ENCODE measurements at regions not wholly inside any gene's neighbourhood (a gene's known extent, or its start where the extent isn't known, plus 50 kb on each side); places are given as distances from the start of the nearest gene placed in this dataset.

DNA sequence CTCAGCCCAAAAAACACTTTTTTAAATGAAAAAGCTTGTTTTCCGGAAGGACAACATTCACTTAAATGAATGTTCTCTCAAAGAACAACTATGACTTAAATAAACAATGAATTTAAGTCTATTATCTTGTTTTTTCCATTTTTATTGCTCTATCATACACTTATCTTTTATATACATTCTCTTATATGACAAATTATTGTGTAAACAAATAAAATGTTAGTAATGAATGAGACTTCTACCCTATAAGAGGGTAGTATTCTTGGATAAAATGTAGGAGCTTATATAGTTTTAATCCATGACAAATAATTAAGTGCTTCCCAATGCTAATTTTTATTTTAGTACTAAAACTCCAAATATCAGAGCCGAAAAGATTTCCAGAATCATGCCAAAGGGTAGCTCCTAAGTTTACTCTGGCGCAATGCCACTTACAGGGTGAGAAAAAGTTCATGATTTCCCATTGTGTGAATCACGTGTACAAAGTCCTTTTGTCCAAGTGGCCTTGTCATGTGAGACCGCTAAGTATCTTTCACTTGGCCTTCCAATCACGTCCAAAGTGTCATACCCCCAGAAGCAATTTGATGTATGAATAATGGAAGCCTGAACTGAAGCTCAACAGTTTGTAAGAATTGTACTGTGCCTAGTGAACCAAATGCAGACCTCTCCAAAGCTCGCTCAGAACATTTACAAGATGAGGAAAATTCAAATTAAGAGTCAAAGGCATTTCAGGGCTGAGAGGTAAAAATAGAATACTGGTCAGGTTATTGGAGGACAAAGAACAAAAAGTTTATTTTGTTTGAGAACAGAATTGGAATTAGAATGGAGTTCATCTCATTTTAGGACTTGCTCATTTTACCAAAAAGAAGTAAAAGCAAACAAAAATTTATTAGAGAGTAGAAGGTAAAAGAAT lies 56.6 kb upstream of the C1orf21 start:
- no peak for DNase-seq (ENCODE audit: low spot score)
- TF ChIP-seq, protein P1, sequence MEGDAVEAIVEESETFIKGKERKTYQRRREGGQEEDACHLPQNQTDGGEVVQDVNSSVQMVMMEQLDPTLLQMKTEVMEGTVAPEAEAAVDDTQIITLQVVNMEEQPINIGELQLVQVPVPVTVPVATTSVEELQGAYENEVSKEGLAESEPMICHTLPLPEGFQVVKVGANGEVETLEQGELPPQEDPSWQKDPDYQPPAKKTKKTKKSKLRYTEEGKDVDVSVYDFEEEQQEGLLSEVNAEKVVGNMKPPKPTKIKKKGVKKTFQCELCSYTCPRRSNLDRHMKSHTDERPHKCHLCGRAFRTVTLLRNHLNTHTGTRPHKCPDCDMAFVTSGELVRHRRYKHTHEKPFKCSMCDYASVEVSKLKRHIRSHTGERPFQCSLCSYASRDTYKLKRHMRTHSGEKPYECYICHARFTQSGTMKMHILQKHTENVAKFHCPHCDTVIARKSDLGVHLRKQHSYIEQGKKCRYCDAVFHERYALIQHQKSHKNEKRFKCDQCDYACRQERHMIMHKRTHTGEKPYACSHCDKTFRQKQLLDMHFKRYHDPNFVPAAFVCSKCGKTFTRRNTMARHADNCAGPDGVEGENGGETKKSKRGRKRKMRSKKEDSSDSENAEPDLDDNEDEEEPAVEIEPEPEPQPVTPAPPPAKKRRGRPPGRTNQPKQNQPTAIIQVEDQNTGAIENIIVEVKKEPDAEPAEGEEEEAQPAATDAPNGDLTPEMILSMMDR (IDR thresholded peaks at IDR 0.05; ENCODE audit: extremely low read depth, missing control alignments): no peak

DNA sequence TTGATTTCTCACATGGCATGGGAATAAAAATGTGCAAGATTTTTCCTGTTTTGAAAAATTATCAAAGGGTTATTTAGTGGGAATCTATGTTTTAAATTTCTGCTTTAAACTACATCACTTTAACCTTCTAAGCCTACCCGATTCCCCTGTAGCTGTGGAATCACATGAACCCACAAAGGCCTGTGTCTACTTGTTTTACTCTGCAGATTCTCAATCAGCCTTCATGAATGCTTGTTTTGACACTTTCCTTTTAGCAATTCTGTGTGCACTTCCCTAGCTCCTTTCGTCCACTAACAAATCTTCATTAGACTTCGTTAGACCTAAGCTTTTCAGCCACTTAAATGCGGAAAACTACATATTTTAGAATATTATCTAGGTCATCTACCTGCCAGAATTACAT lies 56.0 kb upstream of the C1orf21 start:
- TF ChIP-seq, protein P1 (IDR thresholded peaks at IDR 0.05; ENCODE audit: extremely low read depth, missing control alignments): no peak

More for the DNA sequence above, 56.0 kb upstream of the C1orf21 start:
- no peak for DNase-seq (ENCODE audit: low spot score)

Data from GM20000 (cell line).